NOMO-1 treated with DMSO at 0.1 percent for 48 hours (cell line): ENCODE measurements at regions not wholly inside any gene's neighbourhood (a gene's known extent, or its start where the extent isn't known, plus 50 kb on each side); places are given as distances from the start of the nearest gene placed in this dataset.
"Not testable (repeated sequence)": the region's sequence is repeated elsewhere in the genome, so short reads cannot be mapped to it uniquely, and the experiment has no call there.

Source experiments
- DNase-seq: peaks from one replicate; lab custom pipeline; 2025; ENCODE audit not compliant: unreplicated experiment; lab: John Stamatoyannopoulos, UW

DNA sequence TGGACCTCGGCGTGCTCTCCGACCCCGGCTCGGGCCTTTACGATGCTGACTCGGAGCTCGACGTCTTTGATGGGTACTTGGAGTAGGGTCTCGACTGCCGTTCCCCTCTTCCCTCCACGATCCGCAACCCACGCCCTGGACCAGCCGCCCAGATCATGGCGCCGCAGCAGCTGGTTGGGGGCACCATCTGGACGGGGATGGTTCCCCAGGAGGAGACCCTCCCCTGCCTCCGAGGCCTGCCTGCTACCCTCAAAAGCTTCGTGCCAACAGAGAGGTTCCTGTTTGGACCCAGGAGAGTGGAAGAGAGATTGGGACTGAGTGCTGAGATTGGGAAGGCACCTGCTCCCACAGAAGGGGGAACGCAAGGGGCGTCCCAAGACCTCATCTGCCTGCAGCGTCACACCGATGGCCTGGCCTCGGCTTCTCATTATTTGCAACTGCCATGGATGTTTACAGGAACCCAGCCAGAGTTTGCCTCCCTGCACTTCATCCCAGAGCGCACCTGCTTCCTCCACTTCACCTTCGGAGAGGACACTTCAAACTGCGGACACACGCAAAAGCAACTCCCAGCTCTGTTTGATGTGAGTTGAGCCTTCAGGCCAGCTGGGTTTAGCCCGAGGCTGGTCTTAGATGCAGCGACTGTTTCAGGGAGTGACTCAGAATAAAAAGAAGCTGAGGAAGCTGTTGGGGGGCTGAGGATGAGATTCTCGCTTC lies 58.9 kb downstream of the GOLGA6L7 start:
- DNase-seq: peak; percentile 68

- peak; percentile 11 for DNase-seq
These were observed 59.6 kb downstream of the GOLGA6L7 start for GRCh38 chr15:28788649-28789400.

DNA sequence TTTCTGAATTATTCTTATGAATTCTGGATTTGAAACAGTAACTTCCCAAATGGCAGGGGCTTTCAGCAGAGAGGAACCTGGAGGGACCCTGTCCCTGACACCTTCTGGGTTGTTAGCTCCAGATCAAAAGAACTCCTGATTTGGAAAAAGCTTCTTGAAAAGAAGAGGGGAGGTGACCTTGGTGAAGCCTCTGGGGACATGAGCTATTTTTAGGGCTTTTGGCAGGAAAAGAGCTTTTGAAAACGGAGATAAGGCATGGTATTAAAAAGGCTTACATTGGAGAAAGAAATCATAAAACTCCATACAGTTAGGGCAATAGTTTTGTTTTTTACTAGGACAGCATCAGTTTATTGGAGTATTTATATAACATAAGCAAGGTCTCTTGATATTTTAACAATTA lies 60.3 kb downstream of the GOLGA6L7 start:
- not testable (repeated sequence) for DNase-seq

DNA sequence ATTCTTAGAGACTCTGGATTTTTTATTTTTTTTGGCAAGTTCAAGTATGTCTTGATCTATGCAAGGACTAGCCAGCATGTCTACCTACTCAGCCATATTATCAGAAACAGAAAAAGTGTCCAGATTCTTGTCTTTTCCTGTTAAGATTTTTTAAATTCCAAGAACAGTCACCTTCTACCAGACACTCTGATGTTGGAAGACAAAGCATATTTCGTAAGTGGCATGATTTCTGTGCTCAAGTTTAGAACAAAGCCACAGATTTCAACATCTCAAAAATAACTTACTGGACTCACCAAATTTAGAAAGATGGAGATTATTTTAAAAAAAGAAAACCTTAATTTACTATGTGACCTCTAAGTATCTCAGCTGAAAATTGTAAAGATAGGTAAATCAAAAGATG lies 61.9 kb downstream of the GOLGA6L7 start:
- DNase-seq: peak; percentile 82

GRCh38 chr15:28784347-28785163 lies 63.9 kb downstream of the GOLGA6L7 start:
- peak; percentile 17 for DNase-seq

- DNase-seq: no peak
These were observed 64.6 kb downstream of the GOLGA6L7 start for GRCh38 chr15:28783873-28784272.

DNA sequence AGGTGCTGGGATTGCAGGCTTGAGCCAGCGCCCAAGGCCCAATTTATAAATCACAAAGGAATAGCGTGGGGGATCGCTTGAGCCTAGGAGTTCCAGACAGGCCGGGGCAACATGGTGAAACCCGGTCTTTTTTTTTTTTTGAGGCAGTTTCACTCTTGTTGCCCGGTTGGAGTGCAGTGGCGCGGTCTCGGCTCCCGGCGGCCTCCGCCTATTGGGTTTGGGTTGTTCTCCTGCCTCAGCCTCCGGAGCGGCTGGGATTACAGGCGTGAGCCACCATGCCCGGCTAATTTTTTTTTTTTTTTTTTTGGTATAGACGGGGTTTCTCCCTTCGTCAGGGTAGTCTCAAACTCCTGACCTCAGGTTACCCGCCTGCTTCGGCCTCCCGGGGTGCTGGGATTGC lies 65.0 kb downstream of the GOLGA6L7 start:
- no peak for DNase-seq

- peak; percentile 30 for DNase-seq
These were observed 66.2 kb upstream of the GOLGA8M start for GRCh38 chr15:28778397-28778796.

GRCh38 chr15:28772857-28773256 lies 60.6 kb upstream of the GOLGA8M start:
- DNase-seq: not testable (repeated sequence)
